GM19467 (cell line): ENCODE measurements at regions not wholly inside any gene's neighbourhood (a gene's known extent, or its start where the extent isn't known, plus 50 kb on each side); places are given as distances from the start of the nearest gene placed in this dataset.

ENCODE experiments used
- ATAC-seq: cut with Tn5 transposase; IDR thresholded peaks from one replicate; pipeline ENCODE4 v1.9.1; 2021; ENCODE audit warnings: mild to moderate bottlenecking, moderate library complexity; ENCODE audit not compliant: unreplicated experiment

DNA sequence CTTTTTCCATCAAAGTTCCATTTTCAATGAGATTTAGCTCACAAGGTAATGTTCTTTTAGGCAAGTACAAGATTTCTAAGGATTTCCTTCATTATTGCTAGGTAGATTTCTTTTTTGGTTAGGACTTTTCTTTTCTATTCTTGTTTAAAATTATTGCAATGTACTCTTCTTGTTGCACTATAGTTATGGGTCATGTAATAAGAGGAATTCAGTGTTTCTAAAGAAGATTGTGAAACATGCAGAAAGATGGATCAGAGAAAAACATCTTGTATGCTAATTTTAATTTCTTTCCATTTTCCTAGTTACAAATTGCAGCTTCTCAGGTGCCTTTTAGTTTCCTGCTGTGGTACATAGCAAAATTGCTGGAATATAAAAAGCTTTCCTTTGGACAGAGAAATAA, 56.1 kb downstream of the BTG1 start:
- ATAC-seq, result no peak

DNA sequence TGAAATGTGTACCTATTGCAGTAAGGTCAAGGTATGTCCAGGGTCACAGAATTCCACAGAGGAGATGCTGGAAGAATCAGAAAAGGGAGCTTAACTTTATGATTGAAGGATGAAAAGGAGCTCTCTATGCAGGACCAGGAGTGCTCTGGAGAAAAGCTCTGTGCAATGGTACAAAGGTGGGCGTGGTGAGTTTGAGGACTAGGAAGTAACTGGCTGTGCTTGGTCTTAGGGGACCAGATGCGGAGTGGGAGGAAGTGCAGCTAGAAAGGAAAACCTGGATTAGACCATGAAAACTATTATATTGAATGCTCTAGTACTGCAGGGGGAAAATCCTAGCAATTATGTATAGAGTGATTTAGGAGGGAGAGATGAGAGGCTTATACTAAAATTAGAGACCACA, 56.8 kb downstream of the BTG1 start:
- ATAC-seq, result no peak

DNA sequence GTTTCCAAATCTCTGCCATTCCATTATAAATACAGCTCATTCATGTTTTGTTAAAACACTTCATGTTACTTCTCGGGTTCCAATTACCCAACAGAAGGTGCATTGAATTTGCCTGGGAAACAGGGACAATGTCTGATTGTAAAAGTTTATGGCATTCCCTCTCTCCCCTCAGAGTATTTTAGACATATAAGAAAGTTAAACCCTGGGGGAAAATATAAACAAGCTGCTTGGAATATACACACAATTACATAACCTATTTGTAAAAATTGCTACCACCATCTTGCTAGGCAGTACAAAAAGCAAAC, 60.0 kb downstream of the BTG1 start:
- no peak for ATAC-seq

DNA sequence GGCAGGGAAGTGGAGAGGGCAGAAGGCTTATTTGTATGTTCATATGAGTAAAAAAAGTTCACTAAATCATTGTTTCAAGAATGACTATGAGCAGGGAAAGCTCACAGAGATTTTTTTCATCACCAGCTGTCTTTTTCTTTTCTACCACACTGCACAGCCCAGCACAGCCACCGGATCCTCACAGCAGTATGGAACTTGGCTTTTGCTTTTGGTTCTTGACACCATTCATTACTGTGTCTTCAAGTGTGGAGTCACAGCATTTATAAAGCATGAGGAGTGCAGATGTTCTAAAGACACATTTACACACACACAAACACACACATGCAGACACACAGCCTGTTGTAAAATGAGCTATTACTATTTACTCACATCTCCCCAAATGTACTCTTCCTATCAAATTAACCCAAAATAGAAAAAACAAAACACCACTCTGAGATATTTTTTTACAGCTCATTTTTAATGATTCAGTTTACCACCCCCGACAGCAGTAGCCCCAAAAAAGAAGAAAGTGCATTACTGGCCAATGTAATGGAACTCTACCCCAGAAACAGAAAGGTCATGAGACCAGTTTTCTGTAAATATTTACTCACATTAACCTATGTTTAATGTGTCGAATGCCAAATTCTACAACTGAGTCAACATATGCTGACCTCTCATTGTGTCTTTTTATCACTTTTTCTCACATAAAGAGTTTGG, 60.5 kb downstream of the BTG1 start:
- ATAC-seq, result peak; percentile 42

DNA sequence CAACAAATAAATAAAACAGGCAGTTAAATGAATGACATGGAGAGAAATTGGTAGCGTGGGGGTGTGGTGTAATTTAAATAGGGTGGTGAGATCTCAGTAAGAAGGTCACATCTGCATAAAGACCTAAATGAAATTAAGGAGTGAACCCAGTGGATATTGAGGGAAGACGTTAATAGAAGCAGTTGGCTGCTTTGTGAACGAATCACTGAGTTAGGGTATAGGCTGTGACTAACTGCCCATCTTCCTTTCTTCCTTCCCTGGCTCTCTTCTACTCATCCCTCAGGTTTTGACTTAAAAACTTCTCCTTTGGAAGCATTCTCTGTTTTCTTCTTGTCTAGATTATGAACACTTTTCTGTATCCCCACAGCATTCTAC, 64.7 kb downstream of the BTG1 start:
- no peak for ATAC-seq

DNA sequence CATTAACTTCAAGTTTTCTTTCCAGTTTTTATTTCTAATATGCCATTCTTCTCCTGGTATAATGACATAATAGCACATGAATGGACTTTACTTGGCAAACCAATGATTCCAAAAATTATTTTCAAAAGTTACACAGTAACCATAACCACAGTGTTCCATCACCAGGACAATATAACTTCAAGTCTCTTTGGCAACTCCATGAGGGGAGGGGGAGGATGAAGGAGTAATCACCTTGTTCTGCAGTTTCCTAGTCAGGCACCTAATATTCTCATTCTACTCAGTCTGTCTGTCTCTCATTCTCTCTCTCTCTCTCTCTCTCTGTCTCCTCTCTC, 66.6 kb downstream of the BTG1 start:
- ATAC-seq, result no peak

DNA sequence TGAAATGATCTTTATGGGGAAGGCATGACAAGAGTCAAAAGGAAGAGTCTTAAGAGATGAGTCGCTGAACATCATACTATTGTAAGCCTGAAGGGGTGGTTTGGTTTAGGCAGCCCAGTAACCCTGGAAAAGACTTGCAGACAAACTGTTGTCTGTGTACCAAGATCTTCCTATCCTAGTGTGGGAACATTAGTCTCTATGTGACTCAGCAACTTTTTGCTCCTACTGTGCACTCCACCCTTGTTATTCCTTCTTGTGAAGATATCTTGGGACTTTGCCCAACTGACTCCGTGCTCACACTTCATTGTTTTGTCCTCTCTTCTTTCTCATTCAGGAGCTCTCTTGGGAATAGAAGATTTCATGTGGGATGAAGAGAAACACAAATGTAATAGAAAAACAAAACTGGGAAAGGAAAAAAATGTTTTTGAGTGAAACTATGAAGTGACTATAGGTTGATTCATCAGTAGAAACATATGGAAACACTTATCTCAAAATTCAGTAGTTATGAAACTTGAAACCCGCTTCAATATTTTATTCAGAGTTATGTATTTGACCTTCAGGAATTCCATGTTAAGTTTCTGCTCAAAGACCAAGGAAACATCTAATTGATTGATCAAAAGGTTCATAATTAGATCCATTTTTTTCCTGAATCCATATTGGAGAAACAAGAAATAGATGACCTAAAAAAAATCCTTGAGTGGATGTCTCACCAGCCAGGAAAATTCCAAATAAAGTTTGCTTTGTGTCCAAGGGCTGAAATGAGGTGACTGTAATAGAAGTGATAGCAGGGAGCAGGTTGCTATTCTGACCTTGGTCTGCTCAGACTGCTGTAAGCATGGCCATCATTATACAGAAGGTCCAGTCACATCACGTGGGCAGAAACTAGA, 67.2 kb downstream of the BTG1 start:
- ATAC-seq, result no peak

DNA sequence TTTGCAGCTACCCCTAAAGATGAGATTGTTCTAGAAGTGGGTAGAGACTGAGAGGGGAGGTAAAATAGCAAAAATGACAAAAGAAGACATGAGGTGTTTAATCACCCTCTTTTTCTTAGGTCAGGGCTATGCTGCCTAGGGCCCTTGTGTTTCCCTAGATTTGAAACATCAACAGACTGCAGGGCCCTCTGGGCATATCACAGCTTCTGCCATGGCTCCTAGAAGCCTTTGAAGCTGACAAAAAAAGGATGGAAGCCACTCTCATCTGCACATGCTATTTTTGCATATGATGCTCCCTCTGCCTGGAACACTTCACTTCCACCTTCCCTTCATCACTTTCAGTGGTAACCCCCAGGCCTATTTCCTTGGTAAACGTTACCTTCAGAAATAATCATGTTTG, 68.1 kb downstream of the BTG1 start:
- ATAC-seq, result no peak

DNA sequence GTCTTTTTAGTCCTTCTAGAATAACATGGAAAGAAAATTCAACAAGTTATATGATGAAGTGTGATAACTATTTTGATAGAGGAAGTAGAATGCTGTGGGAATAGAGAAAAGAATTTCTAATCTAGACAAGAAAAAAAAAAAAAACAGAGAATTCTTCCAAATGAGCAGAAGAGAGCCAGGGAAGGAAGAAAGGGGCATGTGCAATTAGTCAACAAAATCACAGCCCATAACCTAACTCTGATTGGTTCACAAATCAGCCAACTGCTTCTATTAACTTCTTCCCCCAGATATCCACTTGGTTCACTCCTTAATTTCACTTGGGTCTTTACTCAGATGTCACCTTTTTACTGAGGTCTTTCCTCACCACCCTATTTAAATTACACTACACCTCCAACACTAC, 69.5 kb downstream of the BTG1 start:
- ATAC-seq, result no peak

DNA sequence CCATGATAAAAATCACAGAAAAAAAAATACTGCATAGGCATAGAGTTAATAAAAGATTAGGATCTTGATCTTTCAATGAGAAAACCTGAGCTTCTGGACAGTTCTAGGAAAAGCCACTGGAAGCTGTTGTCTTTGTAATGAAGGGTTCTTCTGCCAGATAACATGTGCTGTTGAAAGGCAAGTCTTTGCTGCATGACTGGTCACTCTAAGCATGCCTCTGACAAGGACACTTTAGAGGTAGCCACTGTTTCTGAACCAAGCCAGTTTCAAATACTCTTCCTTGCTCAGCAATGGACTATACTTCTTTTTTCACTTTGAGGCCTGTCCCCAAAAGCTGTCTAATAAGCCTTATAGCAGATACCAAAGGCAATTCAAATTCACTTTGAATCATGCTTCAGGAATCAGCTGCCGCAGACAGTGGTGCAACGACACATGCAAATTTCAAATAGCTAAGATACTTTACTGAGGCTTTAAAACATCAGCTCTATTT, 70.2 kb downstream of the BTG1 start:
- no peak for ATAC-seq

DNA sequence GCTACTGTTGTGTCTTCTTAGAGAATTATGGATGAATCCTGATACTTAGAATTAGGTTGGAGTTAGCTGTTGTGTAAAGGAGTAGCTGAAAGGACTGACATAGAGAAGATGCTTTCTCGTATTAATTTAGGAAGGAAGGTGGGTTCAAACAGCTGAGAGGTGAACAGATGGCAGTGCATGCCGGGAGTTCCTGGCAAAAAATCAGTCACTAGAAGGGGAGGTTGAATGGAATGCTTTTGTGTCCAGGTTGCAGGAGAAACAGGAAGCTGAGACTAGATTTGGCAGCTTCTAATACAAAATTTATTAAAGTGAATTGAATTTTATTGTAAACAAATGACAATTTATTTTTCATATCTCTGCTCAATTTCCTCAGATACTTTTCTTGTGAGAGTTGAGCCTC, 70.8 kb downstream of the BTG1 start:
- no peak for ATAC-seq

DNA sequence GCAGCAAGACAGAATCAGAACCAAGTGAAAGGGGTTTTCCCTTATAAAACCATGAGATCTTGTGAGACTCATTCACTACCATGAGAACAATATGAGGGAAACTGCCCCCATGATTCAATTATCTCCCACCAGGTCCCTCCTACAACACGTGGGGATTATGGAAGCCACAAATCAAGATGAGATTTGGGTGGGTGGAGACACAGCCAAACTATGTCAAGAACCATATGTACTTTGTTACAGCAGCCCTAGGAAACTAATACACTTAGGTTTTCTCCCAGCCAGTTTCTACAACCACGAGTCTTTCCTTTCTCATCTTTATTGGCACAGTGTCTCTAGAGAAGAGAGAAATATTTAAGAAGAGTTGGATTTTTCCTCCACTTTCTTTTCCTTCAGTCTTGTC, 72.6 kb downstream of the BTG1 start:
- no peak for ATAC-seq

DNA sequence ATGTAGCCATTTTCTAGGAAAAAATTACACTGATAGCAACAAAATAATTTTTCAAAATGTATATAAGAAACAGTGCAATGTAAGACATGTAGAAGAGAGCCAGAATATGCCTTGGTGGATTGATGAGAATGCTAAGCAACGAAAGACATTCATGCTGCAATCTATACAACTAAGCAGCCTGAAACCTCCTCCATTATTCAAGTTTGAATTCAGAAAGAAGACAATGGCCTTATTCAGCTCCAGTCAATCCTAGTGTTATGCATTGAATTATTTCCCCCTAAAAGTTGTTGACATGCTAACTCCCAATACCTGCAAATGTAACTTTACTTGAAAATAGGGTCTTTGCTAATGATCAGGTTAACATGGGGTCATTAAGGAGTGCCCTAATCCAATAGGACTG, 73.5 kb downstream of the BTG1 start:
- no peak for ATAC-seq

DNA sequence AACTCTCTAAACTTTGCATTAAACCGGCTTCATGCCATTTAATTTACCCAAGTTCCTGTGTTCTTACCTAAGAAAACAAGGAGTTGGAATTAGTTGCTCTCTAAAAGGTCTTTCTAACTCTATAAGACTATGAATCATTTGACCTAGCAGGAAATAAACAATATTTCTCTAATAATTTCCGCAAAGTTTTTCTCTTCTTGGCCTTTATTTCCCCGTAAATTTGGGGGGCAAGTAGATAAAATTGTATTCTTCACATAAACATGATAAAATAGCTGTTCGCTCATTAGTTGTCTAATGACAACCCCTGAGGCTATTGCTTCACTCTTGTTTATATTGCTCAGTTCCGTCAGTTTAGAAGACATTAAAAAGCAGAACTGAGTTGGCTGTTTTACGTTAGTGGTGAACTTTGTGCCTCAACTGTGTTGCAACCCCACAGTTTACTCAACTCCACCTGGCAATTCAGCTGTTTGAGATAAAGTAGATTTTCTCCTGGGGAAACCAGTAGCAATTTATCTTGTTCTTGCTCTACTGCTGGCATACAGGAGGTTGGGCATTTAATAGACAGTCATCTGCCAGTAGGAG, 74.7 kb downstream of the BTG1 start:
- ATAC-seq, result no peak

DNA sequence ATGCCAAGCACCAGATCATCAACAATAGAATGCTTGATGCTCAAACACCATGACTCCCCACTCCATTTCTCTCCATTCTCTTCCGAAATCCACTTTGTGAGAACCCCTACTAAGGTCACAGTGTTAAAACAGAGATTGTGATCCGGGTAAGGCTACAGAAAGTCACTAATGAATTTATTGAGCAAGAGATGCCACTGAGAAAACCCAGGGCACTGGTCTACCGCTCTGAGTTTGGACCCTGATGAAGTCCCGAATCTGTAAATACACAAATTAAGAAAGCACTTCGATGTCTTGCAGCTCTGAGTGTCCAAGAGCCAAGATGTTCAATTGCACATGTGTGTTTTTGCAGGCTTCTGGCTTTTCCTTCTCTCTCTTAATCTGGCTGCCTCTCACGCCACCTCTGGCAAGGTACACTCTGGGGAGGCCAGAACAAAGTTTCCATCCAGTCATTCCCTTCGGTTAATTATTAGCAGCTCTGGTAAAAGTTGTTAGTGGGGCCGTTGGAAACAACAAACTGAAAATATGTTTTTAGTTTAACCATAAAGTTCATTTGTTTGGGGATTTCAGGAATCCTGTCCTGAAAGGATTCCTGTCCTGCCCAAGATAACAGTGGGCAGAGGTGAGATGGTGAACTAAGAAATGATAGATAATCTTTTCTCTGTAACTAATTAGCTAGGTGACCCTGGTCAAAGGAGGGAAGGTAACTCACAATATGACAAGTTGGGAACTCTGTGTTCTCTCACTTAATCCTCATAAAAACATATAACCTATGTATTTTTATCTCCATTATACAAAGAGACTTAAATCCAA, 75.4 kb downstream of the BTG1 start:
- no peak for ATAC-seq

DNA sequence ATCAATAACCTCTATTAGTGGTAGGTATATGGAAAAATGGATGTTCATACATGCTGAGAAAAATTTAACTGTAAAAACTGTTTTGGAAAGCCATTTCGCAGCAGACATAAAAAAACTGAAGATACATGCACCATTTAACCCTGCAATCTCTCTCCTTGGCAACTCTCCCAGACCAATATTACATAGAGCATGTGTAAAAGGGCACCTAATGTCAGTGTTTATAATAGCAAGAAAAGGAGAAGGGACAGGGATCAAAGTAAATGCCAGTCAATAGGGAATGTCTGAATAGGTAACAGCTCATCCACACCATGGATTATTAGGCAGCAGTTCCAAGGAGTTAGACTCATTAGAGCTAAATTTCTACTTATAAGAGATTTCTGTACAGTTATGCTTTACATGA, 77.2 kb downstream of the BTG1 start:
- no peak for ATAC-seq

DNA sequence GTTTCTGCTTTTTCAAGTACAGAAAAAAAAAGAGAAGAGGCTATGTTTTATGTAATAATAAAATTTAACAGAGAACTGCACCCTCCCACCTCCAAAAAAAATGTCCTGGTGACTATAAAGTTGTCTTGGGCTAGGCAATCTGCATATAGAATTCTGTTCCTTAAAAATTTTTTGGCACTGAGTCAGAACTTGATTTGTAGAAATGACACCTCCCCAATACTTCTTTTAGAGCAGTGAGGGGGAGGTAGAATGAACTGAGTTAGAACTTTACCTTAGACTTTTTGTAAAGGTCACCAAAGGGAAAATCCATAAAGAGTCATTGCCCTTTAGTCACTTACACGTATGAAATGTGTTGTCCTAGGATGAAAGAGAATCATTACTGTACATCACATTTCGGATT, 80.0 kb downstream of the BTG1 start:
- no peak for ATAC-seq

DNA sequence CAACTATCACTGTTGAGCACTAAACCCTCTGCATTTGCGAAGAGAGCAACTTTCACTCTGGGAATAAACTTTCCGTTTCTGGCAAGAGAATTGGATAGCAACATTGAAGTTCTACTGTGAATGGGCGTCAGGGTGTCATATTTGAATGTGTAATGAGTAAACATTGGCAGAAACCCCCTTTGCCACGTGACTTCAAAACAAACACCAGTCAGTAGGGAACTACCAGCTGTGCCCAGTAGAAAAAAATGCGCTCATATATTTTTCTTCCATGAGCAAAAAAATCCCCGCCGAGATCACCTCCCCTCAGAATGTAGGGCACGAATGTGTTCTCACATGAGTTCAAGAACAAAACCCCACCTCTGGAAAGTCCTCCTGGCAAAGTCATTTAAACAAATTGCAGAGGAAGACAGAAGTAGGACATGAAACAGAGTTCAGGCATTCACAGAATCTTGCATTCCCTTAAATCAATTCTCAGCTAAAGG, 80.6 kb downstream of the BTG1 start:
- ATAC-seq, result peak; percentile 60

DNA sequence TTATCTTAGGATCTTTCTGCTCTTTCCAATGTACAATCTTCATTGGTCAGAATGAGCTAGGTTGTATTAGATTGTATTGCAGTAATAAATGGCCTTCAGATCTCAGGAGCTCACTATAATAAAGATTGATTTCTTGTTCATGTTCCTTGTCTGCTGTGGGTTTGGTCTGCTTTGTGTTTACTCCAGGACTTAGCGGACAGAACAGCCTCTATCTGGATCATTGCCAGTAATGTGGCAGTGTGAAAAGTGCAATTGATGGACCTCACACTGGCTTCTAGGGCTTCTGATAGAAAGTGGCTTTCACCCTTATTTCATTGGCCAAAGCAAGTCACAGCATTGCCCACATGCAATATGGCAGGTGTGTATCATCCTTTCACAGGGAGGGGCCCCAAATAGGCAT, 81.2 kb downstream of the BTG1 start:
- no peak for ATAC-seq

DNA sequence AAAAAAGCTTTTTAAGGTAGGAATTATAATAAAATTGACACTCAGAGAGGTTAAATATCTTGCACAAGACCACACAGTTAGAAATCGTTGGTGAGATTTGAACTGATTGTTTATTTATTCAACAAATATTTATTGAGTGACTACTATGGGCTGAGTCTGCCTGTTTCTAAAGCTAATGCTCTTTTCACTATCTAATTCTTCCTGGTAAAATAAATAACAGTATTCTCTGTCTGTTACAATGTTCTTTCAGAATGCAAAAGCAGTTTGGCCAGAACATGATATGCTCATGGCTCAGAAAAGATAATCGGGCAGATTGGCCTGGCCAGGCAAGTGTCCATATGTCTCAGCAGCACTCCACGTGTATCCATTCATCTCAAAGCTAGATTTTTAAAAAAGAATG, 82.0 kb downstream of the BTG1 start:
- no peak for ATAC-seq
